ENCODE measurements at regions not wholly inside any gene's neighbourhood (a gene's known extent, or its start where the extent isn't known, plus 50 kb on each side); places are given as distances from the start of the nearest gene placed in this dataset.
"Not testable (repeated sequence)": the region's sequence is repeated elsewhere in the genome, so short reads cannot be mapped to it uniquely, and the experiment has no call there.

- DNase-seq (ENCODE audit: insufficient read length, low spot score), result no peak
- no peak for TF ChIP-seq SPI1 (IDR thresholded peaks at IDR 0.05; ENCODE audit: low read depth, low read length)
- TF ChIP-seq POLR2A (IDR thresholded peaks at IDR 0.05; ENCODE audit: low read depth, low read length), result no peak
- TF ChIP-seq PAX5 (IDR thresholded peaks at IDR 0.05; ENCODE audit: insufficient read depth, low read length, severe bottlenecking), result no peak
- no peak for TF ChIP-seq TAF1 (IDR thresholded peaks at IDR 0.05; ENCODE audit: low read depth, low read length)
- no peak for TF ChIP-seq POLR2AphosphoS5 (IDR thresholded peaks at IDR 0.05; ENCODE audit: low read depth, low read length)
- TF ChIP-seq POU2F2 (IDR thresholded peaks at IDR 0.05; ENCODE audit: low read depth, low read length), result no peak
- no peak for FAIRE-seq
Measured at GRCh38 chr2:189305291-189305943, 125.9 kb upstream of the COL5A2 start.

DNA sequence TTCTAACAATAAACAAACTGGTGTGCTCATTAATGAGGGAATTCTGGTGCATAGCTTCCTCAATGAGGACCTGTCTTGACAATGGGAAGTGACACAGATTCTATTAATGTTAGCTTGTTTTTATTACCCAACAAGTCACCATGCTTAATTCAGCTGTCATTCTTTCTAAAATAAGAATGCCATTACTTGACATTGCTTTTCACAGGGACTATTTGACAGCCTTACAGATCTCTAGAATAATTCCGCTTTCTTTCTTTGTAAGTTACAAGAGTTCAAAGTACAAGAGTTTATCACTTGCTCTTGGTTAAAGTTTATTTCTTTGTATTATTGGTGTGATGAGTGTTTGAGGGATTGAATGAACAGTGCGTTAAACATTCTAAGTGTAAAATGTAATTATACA lies 127.0 kb upstream of the COL5A2 start:
- DNase-seq (ENCODE audit: insufficient read length, low spot score) (no peak), FAIRE-seq (no peak)
- TF ChIP-seq POLR2AphosphoS5 (IDR thresholded peaks at IDR 0.05; ENCODE audit: low read depth, low read length), result no peak
- TF ChIP-seq TAF1 (IDR thresholded peaks at IDR 0.05; ENCODE audit: low read depth, low read length), result no peak
- TF ChIP-seq POLR2A (IDR thresholded peaks at IDR 0.05; ENCODE audit: low read depth, low read length), result no peak
- no peak for TF ChIP-seq PAX5 (IDR thresholded peaks at IDR 0.05; ENCODE audit: insufficient read depth, low read length, severe bottlenecking)
- TF ChIP-seq POU2F2 (IDR thresholded peaks at IDR 0.05; ENCODE audit: low read depth, low read length), result no peak
- no peak for TF ChIP-seq SPI1 (IDR thresholded peaks at IDR 0.05; ENCODE audit: low read depth, low read length)

- no peak for DNase-seq (ENCODE audit: insufficient read length, low spot score)
- TF ChIP-seq SPI1 (IDR thresholded peaks at IDR 0.05; ENCODE audit: low read depth, low read length) (no peak), POU2F2 (IDR thresholded peaks at IDR 0.05; ENCODE audit: low read depth, low read length) (no peak), PAX5 (IDR thresholded peaks at IDR 0.05; ENCODE audit: insufficient read depth, low read length, severe bottlenecking) (no peak), POLR2AphosphoS5 (IDR thresholded peaks at IDR 0.05; ENCODE audit: low read depth, low read length) (no peak), TAF1 (IDR thresholded peaks at IDR 0.05; ENCODE audit: low read depth, low read length) (no peak)
- no peak for FAIRE-seq
Measured at GRCh38 chr2:189308056-189308790, 128.7 kb upstream of the COL5A2 start.

DNA sequence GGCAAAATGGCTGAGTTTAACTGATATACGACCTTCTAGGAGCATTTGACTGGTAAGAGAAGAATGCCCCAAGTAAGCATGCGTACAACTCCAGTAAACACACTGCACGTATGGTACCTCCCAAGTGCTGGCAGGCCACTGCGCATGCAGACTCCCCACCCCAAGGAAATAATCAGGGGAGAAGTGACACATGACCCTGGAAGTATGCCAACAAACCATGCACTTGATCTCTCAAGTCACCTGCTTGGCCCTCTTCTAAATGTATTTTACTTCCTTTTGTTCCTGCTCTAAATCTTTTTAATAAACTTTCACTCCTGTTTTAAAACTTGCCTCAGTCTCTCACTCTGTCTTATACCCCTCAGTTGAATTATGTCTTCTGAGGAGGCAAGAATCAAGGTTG lies 129.8 kb upstream of the COL5A2 start:
- DNase-seq (ENCODE audit: insufficient read length, low spot score), result no peak

GRCh38 chr2:189312211-189312610 lies 129.1 kb upstream of the WDR75 start:
- no peak for TF ChIP-seq POU2F2 (IDR thresholded peaks at IDR 0.05; ENCODE audit: low read depth, low read length)
- no peak for TF ChIP-seq POLR2A (IDR thresholded peaks at IDR 0.05; ENCODE audit: low read depth, low read length)
- TF ChIP-seq TAF1 (IDR thresholded peaks at IDR 0.05; ENCODE audit: low read depth, low read length), result no peak
- TF ChIP-seq PAX5 (IDR thresholded peaks at IDR 0.05; ENCODE audit: insufficient read depth, low read length, severe bottlenecking), result no peak
- no peak for TF ChIP-seq SPI1 (IDR thresholded peaks at IDR 0.05; ENCODE audit: low read depth, low read length)
- TF ChIP-seq POLR2AphosphoS5 (IDR thresholded peaks at IDR 0.05; ENCODE audit: low read depth, low read length), result no peak
- no peak for FAIRE-seq
- no peak for DNase-seq (ENCODE audit: insufficient read length, low spot score)

More for the DNA sequence above, 129.8 kb upstream of the COL5A2 start:
- TF ChIP-seq PAX5 (IDR thresholded peaks at IDR 0.05; ENCODE audit: insufficient read depth, low read length, severe bottlenecking) (no peak), POLR2A (IDR thresholded peaks at IDR 0.05; ENCODE audit: low read depth, low read length) (no peak), TAF1 (IDR thresholded peaks at IDR 0.05; ENCODE audit: low read depth, low read length) (no peak), POU2F2 (IDR thresholded peaks at IDR 0.05; ENCODE audit: low read depth, low read length) (no peak), SPI1 (IDR thresholded peaks at IDR 0.05; ENCODE audit: low read depth, low read length) (no peak), POLR2AphosphoS5 (IDR thresholded peaks at IDR 0.05; ENCODE audit: low read depth, low read length) (no peak)
- FAIRE-seq, result no peak

DNA sequence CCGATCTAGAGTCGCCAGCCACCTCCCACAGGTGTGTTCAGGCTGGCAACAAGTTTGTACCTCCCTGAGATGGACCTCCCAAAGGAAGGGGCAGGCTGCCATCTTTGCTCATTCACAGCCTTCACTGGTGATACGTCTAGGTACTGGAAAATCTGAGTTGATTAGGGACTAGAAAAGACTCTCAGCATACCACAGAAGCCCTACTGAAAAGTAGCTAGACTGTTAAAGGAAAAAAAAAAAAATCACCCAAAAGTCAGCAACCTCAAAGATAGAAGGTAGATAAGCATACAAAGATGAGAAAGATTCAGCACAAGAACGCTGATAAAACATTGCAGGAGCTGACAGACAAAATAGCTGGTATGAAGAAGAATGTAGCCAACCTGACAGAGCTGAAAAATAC lies 128.6 kb upstream of the WDR75 start:
- TF ChIP-seq POLR2AphosphoS5 (IDR thresholded peaks at IDR 0.05; ENCODE audit: low read depth, low read length) (no peak), POU2F2 (IDR thresholded peaks at IDR 0.05; ENCODE audit: low read depth, low read length) (no peak), POLR2A (IDR thresholded peaks at IDR 0.05; ENCODE audit: low read depth, low read length) (no peak), SPI1 (IDR thresholded peaks at IDR 0.05; ENCODE audit: low read depth, low read length) (no peak), TAF1 (IDR thresholded peaks at IDR 0.05; ENCODE audit: low read depth, low read length) (no peak), PAX5 (IDR thresholded peaks at IDR 0.05; ENCODE audit: insufficient read depth, low read length, severe bottlenecking) (no peak)
- DNase-seq (ENCODE audit: insufficient read length, low spot score) (no peak), FAIRE-seq (no peak)

DNA sequence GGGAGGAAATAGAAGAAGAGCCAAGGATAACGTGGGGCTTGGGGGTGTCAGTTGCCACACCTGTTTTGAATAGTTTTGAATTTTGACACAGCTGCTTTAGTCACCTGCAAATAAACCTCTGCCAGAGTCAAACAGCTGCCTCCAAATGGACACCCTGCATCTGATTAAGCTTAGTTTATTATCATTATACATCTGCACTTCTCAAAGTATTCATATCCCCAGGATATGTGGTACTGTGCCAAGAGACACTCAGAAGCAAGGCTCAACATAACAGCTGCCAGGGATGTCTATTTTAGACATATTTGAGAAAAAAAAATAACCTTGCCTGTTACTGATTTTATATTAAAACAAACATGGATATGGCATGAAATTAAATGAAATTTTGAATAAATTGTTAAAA lies 122.5 kb upstream of the WDR75 start:
- no peak for TF ChIP-seq POLR2A (IDR thresholded peaks at IDR 0.05; ENCODE audit: low read depth, low read length)
- no peak for TF ChIP-seq POLR2AphosphoS5 (IDR thresholded peaks at IDR 0.05; ENCODE audit: low read depth, low read length)
- DNase-seq (ENCODE audit: insufficient read length, low spot score), result no peak
- FAIRE-seq, result no peak

DNA sequence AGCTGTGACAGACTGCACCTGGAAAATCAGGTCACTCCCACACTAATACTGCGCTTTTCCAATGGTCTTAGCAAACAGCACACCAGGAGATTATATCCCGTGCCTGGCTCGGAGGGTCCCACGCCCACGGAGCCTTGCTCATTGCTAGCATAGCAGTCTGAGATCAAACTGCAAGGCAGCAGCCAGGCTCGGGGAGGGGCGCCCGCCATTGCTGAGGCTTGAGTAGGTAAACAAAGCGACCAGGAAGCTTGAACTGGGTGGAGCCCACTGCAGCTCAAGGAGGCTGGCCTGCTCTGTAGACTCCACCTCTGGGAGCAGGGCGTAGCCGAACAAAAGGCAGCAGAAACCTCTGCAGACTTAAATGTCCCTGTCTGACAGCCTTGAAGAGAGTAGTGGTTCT lies 121.8 kb upstream of the WDR75 start:
- DNase-seq (ENCODE audit: insufficient read length, low spot score); FAIRE-seq: not testable (repeated sequence)

GRCh38 chr2:189327879-189328847 lies 113.1 kb upstream of the WDR75 start:
- DNase-seq (ENCODE audit: insufficient read length, low spot score), result no peak
- TF ChIP-seq POLR2AphosphoS5 (IDR thresholded peaks at IDR 0.05; ENCODE audit: low read depth, low read length) (no peak), TAF1 (IDR thresholded peaks at IDR 0.05; ENCODE audit: low read depth, low read length) (no peak), POLR2A (IDR thresholded peaks at IDR 0.05; ENCODE audit: low read depth, low read length) (no peak), PAX5 (IDR thresholded peaks at IDR 0.05; ENCODE audit: insufficient read depth, low read length, severe bottlenecking) (no peak), POU2F2 (IDR thresholded peaks at IDR 0.05; ENCODE audit: low read depth, low read length) (no peak), SPI1 (IDR thresholded peaks at IDR 0.05; ENCODE audit: low read depth, low read length) (no peak)
- FAIRE-seq, result no peak
